ENCODE measurements at regions not wholly inside any gene's neighbourhood (a gene's known extent, or its start where the extent isn't known, plus 50 kb on each side); places are given as distances from the start of the nearest gene placed in this dataset.

GRCh38 chr7:23907012-23907411 is 197.0 kb downstream of the STK31 start:
- Histone ChIP-seq H3K27me3 (ENCODE audit: insufficient read depth, low read length) (0 out of 2 replicates have a peak, but pooled peaks cover 5% of the 10 kb centered on the region), H3K9ac (ENCODE audit: low read length) (no peak overlapping the region), H3K9me3 (ENCODE audit: control insufficient read depth in 1 of 2, insufficient read depth in 1 of 2, low read depth in 1 of 2, low read length in 2 of 2) (no peaks in the 10 kb centered on the region), H4K20me1 (ENCODE audit: insufficient read depth) (no peaks in the 10 kb centered on the region), H3K36me3 (ENCODE audit: control insufficient read depth in 1 of 2, insufficient read depth in 2 of 2, low read length in 2 of 2) (no peaks in the 10 kb centered on the region), H3K4me1 (ENCODE audit: control insufficient read depth in 1 of 2, insufficient read depth in 2 of 2, low read length in 2 of 2) (no peaks in the 10 kb centered on the region), H3K4me2 (ENCODE audit: low read length) (no peak overlapping the region), H3K79me2 (ENCODE audit: insufficient read depth, low read length) (no peaks in the 10 kb centered on the region), H3K9me2 (ENCODE audit: insufficient read depth) (no peaks in the 10 kb centered on the region), H2AFZ (ENCODE audit: low read depth, low read length, poor library complexity, severe bottlenecking) (no peak overlapping the region), H3K27ac (ENCODE audit: low read depth, low read length) (no peak overlapping the region), H3K4me3 (replicated peaks in 1 of 2; ENCODE audit: low read depth in 1 of 2, low read length in 2 of 2) (no peak overlapping the region)
- RAD21 ChIA-PET (ENCODE audit: low non-redundant PET in 1 of 2, low total read pairs in 2 of 2, uncharacterized antibody in 2 of 2, unreplicated experiment in 2 of 2), result no interaction called here
- CTCF ChIA-PET, result no interaction called here
- no peak for TF ChIP-seq ZFX (IDR thresholded peaks at IDR 0.05)
- TF ChIP-seq RAD21 (IDR thresholded peaks at IDR 0.05; ENCODE audit: low read depth), result no peak
- no peak for TF ChIP-seq ZNF274 (IDR thresholded peaks at IDR 0.05; ENCODE audit: low read depth, low read length)
- no peak for TF ChIP-seq EGR1 (IDR thresholded peaks at IDR 0.05; ENCODE audit: low read depth)
- no peak for TF ChIP-seq SRF (IDR thresholded peaks at IDR 0.05; ENCODE audit: low read depth)
- no peak for TF ChIP-seq ATF3 (IDR thresholded peaks at IDR 0.05)
- no peak for ATAC-seq
- intact Hi-C loops (cut with micrococcal nuclease), result no loop called here
- no peak for DNase-seq (ENCODE audit: low read depth, low spot score)
- no TSS peak for BruUV-seq (replicated peaks)
- POLR2A ChIA-PET, result no interaction called here

- no peak for DNase-seq (ENCODE audit: low read depth, low spot score)
- no TSS peak for BruUV-seq (replicated peaks)
- no peaks in the 10 kb centered on the region for H3K36me3 ChIP-seq (ENCODE audit: control insufficient read depth in 1 of 2, insufficient read depth in 2 of 2, low read length in 2 of 2)
- no peaks in the 10 kb centered on the region for H3K9me3 ChIP-seq (ENCODE audit: control insufficient read depth in 1 of 2, insufficient read depth in 1 of 2, low read depth in 1 of 2, low read length in 2 of 2)
- 0 out of 2 replicates have a peak, but pooled peaks cover 5% of the 10 kb centered on the region for H3K27me3 ChIP-seq (ENCODE audit: insufficient read depth, low read length)
- no peak overlapping the region for H3K9ac ChIP-seq (ENCODE audit: low read length)
- no peaks in the 10 kb centered on the region for H4K20me1 ChIP-seq (ENCODE audit: insufficient read depth)
- H3K4me3 ChIP-seq (replicated peaks in 1 of 2; ENCODE audit: low read depth in 1 of 2, low read length in 2 of 2), result no peak overlapping the region
- H3K79me2 ChIP-seq (ENCODE audit: insufficient read depth, low read length), result no peaks in the 10 kb centered on the region
- ChIA-PET POLR2A (no interaction called here), RAD21 (ENCODE audit: low non-redundant PET in 1 of 2, low total read pairs in 2 of 2, uncharacterized antibody in 2 of 2, unreplicated experiment in 2 of 2) (no interaction called here), CTCF (no interaction called here)
- H3K4me2 ChIP-seq (ENCODE audit: low read length), result no peak overlapping the region
- H3K4me1 ChIP-seq (ENCODE audit: control insufficient read depth in 1 of 2, insufficient read depth in 2 of 2, low read length in 2 of 2), result no peaks in the 10 kb centered on the region
- H3K9me2 ChIP-seq (ENCODE audit: insufficient read depth), result no peaks in the 10 kb centered on the region
- no peak for ATAC-seq
- H3K27ac ChIP-seq (ENCODE audit: low read depth, low read length), result no peak overlapping the region
- H2AFZ ChIP-seq (ENCODE audit: low read depth, low read length, poor library complexity, severe bottlenecking), result no peak overlapping the region
- intact Hi-C loops (cut with micrococcal nuclease), result no loop called here
- TF ChIP-seq EZH2 (IDR thresholded peaks at IDR 0.05) (no peak), TCF7L2 (IDR thresholded peaks at IDR 0.05; ENCODE audit: borderline replicate concordance, extremely low read depth, insufficient read depth, insufficient read length) (no peak), CEBPB (IDR thresholded peaks at IDR 0.05; ENCODE audit: low read depth) (no peak), EZH2phosphoT487 (IDR thresholded peaks at IDR 0.05; ENCODE audit: borderline replicate concordance) (no peak), JUND (IDR thresholded peaks at IDR 0.05) (no peak), ZBTB33 (IDR thresholded peaks at IDR 0.05; ENCODE audit: extremely low read depth, insufficient replicate concordance, low read length) (no peak), EGR1 (IDR thresholded peaks at IDR 0.05; ENCODE audit: low read depth) (no peak), ZFX (IDR thresholded peaks at IDR 0.05) (no peak), RAD21 (IDR thresholded peaks at IDR 0.05; ENCODE audit: low read depth) (no peak), ATF3 (IDR thresholded peaks at IDR 0.05) (no peak), SRF (IDR thresholded peaks at IDR 0.05; ENCODE audit: low read depth) (no peak), CTCF (IDR thresholded peaks at IDR 0.05 in 2 of 3, conservative IDR thresholded peaks at IDR 0.05 in 1 of 3; ENCODE audit: borderline replicate concordance in 1 of 3, insufficient read depth in 1 of 3, low read depth in 2 of 3, low read length in 2 of 3) (no peak)
Measured at GRCh38 chr7:23909426-23909825, 199.4 kb downstream of the STK31 start.
